A549 (cell line): ENCODE measurements at regions not wholly inside any gene's neighbourhood (a gene's known extent, or its start where the extent isn't known, plus 50 kb on each side); places are given as distances from the start of the nearest gene placed in this dataset.

ENCODE experiments used
- NR3C1 ChIP-seq: fragments of >200 bp; sonication (Bioruptor Twin); formaldehyde crosslinking; IDR thresholded peaks from 3 replicates; pipeline ENCODE4 v1.6.1; 2017
- ZFP36 ChIP-seq: fragments of 450-650 bp; IDR thresholded peaks from 2 replicates; pipeline ENCODE4 v1.6.1; 2014; ENCODE audit warnings: borderline replicate concordance; ENCODE audit not compliant: partially characterized antibody
- TF ChIP-seq, protein P1 (sequence below): fragments of 150-350 bp; IDR thresholded peaks from 2 replicates; pipeline ENCODE4 v1.6.1; 2014; ENCODE audit warnings: low read depth, mild to moderate bottlenecking, low read length
- TF ChIP-seq, protein P2 (sequence below): fragments of >200 bp; sonication (Bioruptor Twin); formaldehyde crosslinking; IDR thresholded peaks from 3 replicates; pipeline ENCODE4 v1.5.1; 2016
- TF ChIP-seq, protein P3 (sequence below): fragments of 200-600 bp; sonication (generic); IDR thresholded peaks from 2 replicates; pipeline ENCODE4 v1.6.1; 2016; ENCODE audit warnings: antibody characterized with exemption, mild to moderate bottlenecking, moderate library complexity

DNA sequence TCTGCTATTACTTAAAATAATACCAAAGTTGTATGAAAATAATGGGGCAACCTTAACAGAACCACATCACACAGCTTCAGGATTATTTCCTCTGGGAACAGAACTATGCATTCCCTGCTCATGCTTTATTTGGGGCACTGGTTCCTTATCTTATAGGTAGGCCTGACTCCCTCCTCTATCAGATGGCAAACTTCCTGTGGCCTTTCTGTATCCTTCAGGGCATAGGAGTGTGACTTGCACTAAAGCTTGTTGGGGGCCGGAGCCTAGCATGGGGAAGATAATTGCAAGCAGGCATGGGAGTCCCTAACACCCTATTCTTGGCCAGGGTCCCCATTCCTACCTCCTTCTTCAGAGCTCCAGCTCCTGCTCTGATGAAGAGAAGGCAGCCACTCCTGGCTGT, 167.2 kb upstream of the SERTAD2 start:
- TF ChIP-seq, protein P1, sequence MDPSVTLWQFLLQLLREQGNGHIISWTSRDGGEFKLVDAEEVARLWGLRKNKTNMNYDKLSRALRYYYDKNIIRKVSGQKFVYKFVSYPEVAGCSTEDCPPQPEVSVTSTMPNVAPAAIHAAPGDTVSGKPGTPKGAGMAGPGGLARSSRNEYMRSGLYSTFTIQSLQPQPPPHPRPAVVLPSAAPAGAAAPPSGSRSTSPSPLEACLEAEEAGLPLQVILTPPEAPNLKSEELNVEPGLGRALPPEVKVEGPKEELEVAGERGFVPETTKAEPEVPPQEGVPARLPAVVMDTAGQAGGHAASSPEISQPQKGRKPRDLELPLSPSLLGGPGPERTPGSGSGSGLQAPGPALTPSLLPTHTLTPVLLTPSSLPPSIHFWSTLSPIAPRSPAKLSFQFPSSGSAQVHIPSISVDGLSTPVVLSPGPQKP = no peak
- TF ChIP-seq NR3C1 = no peak
- TF ChIP-seq, protein P2, sequence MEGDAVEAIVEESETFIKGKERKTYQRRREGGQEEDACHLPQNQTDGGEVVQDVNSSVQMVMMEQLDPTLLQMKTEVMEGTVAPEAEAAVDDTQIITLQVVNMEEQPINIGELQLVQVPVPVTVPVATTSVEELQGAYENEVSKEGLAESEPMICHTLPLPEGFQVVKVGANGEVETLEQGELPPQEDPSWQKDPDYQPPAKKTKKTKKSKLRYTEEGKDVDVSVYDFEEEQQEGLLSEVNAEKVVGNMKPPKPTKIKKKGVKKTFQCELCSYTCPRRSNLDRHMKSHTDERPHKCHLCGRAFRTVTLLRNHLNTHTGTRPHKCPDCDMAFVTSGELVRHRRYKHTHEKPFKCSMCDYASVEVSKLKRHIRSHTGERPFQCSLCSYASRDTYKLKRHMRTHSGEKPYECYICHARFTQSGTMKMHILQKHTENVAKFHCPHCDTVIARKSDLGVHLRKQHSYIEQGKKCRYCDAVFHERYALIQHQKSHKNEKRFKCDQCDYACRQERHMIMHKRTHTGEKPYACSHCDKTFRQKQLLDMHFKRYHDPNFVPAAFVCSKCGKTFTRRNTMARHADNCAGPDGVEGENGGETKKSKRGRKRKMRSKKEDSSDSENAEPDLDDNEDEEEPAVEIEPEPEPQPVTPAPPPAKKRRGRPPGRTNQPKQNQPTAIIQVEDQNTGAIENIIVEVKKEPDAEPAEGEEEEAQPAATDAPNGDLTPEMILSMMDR = no peak
- no peak for TF ChIP-seq ZFP36
- TF ChIP-seq, protein P3, sequence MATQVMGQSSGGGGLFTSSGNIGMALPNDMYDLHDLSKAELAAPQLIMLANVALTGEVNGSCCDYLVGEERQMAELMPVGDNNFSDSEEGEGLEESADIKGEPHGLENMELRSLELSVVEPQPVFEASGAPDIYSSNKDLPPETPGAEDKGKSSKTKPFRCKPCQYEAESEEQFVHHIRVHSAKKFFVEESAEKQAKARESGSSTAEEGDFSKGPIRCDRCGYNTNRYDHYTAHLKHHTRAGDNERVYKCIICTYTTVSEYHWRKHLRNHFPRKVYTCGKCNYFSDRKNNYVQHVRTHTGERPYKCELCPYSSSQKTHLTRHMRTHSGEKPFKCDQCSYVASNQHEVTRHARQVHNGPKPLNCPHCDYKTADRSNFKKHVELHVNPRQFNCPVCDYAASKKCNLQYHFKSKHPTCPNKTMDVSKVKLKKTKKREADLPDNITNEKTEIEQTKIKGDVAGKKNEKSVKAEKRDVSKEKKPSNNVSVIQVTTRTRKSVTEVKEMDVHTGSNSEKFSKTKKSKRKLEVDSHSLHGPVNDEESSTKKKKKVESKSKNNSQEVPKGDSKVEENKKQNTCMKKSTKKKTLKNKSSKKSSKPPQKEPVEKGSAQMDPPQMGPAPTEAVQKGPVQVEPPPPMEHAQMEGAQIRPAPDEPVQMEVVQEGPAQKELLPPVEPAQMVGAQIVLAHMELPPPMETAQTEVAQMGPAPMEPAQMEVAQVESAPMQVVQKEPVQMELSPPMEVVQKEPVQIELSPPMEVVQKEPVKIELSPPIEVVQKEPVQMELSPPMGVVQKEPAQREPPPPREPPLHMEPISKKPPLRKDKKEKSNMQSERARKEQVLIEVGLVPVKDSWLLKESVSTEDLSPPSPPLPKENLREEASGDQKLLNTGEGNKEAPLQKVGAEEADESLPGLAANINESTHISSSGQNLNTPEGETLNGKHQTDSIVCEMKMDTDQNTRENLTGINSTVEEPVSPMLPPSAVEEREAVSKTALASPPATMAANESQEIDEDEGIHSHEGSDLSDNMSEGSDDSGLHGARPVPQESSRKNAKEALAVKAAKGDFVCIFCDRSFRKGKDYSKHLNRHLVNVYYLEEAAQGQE = no peak
